ENCODE measurements at regions not wholly inside any gene's neighbourhood (a gene's known extent, or its start where the extent isn't known, plus 50 kb on each side); places are given as distances from the start of the nearest gene placed in this dataset.
A peak's percentile ranks its signal among the peaks of the same experiment; 100 is the strongest.
"Not testable (repeated sequence)": the region's sequence is repeated elsewhere in the genome, so short reads cannot be mapped to it uniquely, and the experiment has no call there.

- BruUV-seq (replicated peaks); H3K36me3 ChIP-seq (ENCODE audit: insufficient read depth, low read length, poor library complexity, severe bottlenecking); H3K4me1 ChIP-seq (ENCODE audit: insufficient read depth, low read length, poor library complexity, severe bottlenecking); POLR2A ChIA-PET (ENCODE audit: low non-redundant PET); H3K27ac ChIP-seq (ENCODE audit: low read depth, low read length, poor library complexity, severe bottlenecking); DNase-seq (ENCODE audit: low spot score); H3K9me3 ChIP-seq (ENCODE audit: low read depth, low read length, poor library complexity, severe bottlenecking); H3K4me3 ChIP-seq (ENCODE audit: low read depth, low read length, poor library complexity, severe bottlenecking); intact Hi-C loops (cut with micrococcal nuclease; ENCODE audit: unreplicated experiment); H3K27me3 ChIP-seq (replicated peaks; ENCODE audit: insufficient read depth, low read depth, low read length, poor library complexity): not testable (repeated sequence)
- TF ChIP-seq, protein P1, sequence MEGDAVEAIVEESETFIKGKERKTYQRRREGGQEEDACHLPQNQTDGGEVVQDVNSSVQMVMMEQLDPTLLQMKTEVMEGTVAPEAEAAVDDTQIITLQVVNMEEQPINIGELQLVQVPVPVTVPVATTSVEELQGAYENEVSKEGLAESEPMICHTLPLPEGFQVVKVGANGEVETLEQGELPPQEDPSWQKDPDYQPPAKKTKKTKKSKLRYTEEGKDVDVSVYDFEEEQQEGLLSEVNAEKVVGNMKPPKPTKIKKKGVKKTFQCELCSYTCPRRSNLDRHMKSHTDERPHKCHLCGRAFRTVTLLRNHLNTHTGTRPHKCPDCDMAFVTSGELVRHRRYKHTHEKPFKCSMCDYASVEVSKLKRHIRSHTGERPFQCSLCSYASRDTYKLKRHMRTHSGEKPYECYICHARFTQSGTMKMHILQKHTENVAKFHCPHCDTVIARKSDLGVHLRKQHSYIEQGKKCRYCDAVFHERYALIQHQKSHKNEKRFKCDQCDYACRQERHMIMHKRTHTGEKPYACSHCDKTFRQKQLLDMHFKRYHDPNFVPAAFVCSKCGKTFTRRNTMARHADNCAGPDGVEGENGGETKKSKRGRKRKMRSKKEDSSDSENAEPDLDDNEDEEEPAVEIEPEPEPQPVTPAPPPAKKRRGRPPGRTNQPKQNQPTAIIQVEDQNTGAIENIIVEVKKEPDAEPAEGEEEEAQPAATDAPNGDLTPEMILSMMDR (conservative IDR thresholded peaks at IDR 0.05; ENCODE audit: low read depth, low read length): 0 out of 2 replicates have a peak, but pooled peaks have one; percentile 15
- CTCF ChIA-PET: interaction anchor here (0.7 kb wide), 1 partner anchor 35 kb away, joined by 4 read pairs; no protein-coding TSS in a partner anchor
These were observed 731.8 kb downstream of the ANKRD7 start for GRCh38 chr7:118956285-118956684.

DNA sequence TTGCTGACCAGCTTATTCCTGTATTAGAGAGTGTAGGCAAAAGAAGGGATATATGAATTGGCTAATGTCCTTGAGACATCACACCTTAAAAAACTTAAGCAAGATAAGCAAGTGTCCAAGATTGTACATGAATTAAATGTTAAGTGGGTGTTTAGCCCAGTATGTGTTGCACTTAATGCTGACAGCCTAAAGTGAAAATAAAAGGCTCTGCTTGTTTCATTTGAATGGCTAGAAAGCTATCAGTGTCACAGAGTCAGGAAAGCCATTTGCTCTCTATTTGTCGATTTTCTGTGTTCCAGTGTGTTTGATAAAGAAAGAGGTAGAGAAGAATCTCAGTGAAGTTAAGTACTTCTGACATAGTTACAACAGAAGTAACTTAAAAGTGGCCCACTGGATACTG is 744.9 kb downstream of the ANKRD7 start:
- TF ChIP-seq, protein P1 (conservative IDR thresholded peaks at IDR 0.05; ENCODE audit: low read depth, low read length): no peak
- no peak for TF ChIP-seq EZH2 (IDR thresholded peaks at IDR 0.05; ENCODE audit: borderline replicate concordance, low read depth, low read length, poor library complexity, severe bottlenecking)
- no peaks in the 10 kb centered on the region for H3K9me3 ChIP-seq (ENCODE audit: low read depth, low read length, poor library complexity, severe bottlenecking)
- H3K27me3 ChIP-seq (replicated peaks; ENCODE audit: insufficient read depth, low read depth, low read length, poor library complexity): no peaks in the 10 kb centered on the region
- H3K36me3 ChIP-seq (ENCODE audit: insufficient read depth, low read length, poor library complexity, severe bottlenecking): no peaks in the 10 kb centered on the region
- H3K27ac ChIP-seq (ENCODE audit: low read depth, low read length, poor library complexity, severe bottlenecking): no peak overlapping the region
- ChIA-PET POLR2A (ENCODE audit: low non-redundant PET) (no interaction called here), CTCF (no interaction called here)
- H3K4me3 ChIP-seq (ENCODE audit: low read depth, low read length, poor library complexity, severe bottlenecking): no peak overlapping the region
- DNase-seq (ENCODE audit: low spot score): no peak
- BruUV-seq (replicated peaks): no TSS peak
- H3K4me1 ChIP-seq (ENCODE audit: insufficient read depth, low read length, poor library complexity, severe bottlenecking): no peaks in the 10 kb centered on the region
- intact Hi-C loops (cut with micrococcal nuclease; ENCODE audit: unreplicated experiment): no loop called here

DNA sequence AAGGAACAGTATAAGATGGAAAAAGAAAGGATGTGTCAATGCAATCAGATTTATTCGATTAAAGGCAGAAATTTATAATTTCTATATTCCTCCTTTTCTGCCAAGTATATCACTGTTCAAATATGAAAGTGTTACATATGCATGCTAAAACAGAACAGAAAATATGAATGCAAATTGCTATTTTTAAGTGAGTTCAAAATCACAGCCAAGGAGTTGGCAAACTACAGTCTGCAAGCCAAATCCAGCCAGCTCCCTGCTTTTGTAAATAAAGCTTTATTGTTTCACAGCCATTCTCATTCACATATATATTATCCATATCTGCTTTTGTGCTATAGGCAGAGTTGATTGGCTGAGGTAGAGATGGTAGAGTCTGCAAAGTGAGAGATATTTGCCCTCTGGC is 747.2 kb downstream of the ANKRD7 start:
- BruUV-seq (replicated peaks): no TSS peak
- TF ChIP-seq EZH2 (IDR thresholded peaks at IDR 0.05; ENCODE audit: borderline replicate concordance, low read depth, low read length, poor library complexity, severe bottlenecking): no peak
- TF ChIP-seq, protein P1 (conservative IDR thresholded peaks at IDR 0.05; ENCODE audit: low read depth, low read length): no peak
- CTCF ChIA-PET: no interaction called here
- Histone ChIP-seq H3K4me1 (ENCODE audit: insufficient read depth, low read length, poor library complexity, severe bottlenecking) (no peaks in the 10 kb centered on the region), H3K9me3 (ENCODE audit: low read depth, low read length, poor library complexity, severe bottlenecking) (no peaks in the 10 kb centered on the region), H3K4me3 (ENCODE audit: low read depth, low read length, poor library complexity, severe bottlenecking) (no peak overlapping the region), H3K27me3 (replicated peaks; ENCODE audit: insufficient read depth, low read depth, low read length, poor library complexity) (no peaks in the 10 kb centered on the region), H3K36me3 (ENCODE audit: insufficient read depth, low read length, poor library complexity, severe bottlenecking) (no peaks in the 10 kb centered on the region), H3K27ac (ENCODE audit: low read depth, low read length, poor library complexity, severe bottlenecking) (no peak overlapping the region)
- POLR2A ChIA-PET (ENCODE audit: low non-redundant PET): no interaction called here
- DNase-seq (ENCODE audit: low spot score): no peak
- intact Hi-C loops (cut with micrococcal nuclease; ENCODE audit: unreplicated experiment): no loop called here

All from A673 (cell line).